Fibroblast of upper back skin (primary cell): ENCODE measurements at regions not wholly inside any gene's neighbourhood (a gene's known extent, or its start where the extent isn't known, plus 50 kb on each side); places are given as distances from the start of the nearest gene placed in this dataset.

Source experiments
- DNase-seq: peaks from one replicate; pipeline ENCODE4 v3.0.0-alpha.2; 2013

- no peak for DNase-seq
Measured at GRCh38 chr2:240300261-240300821, 135.1 kb upstream of the GPC1 start.

- DNase-seq = no peak
Measured at GRCh38 chr2:240300840-240301239, 134.6 kb upstream of the GPC1 start.

- DNase-seq = no peak
Measured at GRCh38 chr2:240301256-240301795, 134.1 kb upstream of the GPC1 start.

GRCh38 chr2:240302041-240302440, 133.4 kb upstream of the GPC1 start:
- DNase-seq = no peak

- DNase-seq = no peak
Measured at GRCh38 chr2:240302933-240303595, 132.4 kb upstream of the GPC1 start.

- no peak for DNase-seq
Measured at GRCh38 chr2:240303896-240304745, 131.3 kb upstream of the GPC1 start.

- no peak for DNase-seq
Measured at GRCh38 chr2:240304746-240305161, 130.7 kb upstream of the GPC1 start.

GRCh38 chr2:240305369-240305962, 130.0 kb upstream of the GPC1 start:
- no peak for DNase-seq

- no peak for DNase-seq
Measured at GRCh38 chr2:240306185-240306584, 129.3 kb upstream of the GPC1 start.

- no peak for DNase-seq
Measured at GRCh38 chr2:240308111-240308651, 127.3 kb upstream of the GPC1 start.

- no peak for DNase-seq
Measured at GRCh38 chr2:240309214-240309613, 126.2 kb upstream of the GPC1 start.

- DNase-seq = no peak
Measured at GRCh38 chr2:240310201-240310600, 125.3 kb upstream of the GPC1 start.

- no peak for DNase-seq
Measured at GRCh38 chr2:240310645-240311044, 124.8 kb upstream of the GPC1 start.

- DNase-seq = no peak
Measured at GRCh38 chr2:240311821-240312220, 123.6 kb upstream of the GPC1 start.

GRCh38 chr2:240319221-240319854, 116.1 kb upstream of the GPC1 start:
- DNase-seq = no peak

GRCh38 chr2:240319855-240320203, 115.6 kb upstream of the GPC1 start:
- DNase-seq = no peak

GRCh38 chr2:240320204-240320993, 115.1 kb upstream of the GPC1 start:
- DNase-seq = peak; percentile 41

GRCh38 chr2:240322231-240322955, 113.1 kb upstream of the GPC1 start:
- DNase-seq = no peak

GRCh38 chr2:240322991-240323390, 112.5 kb upstream of the GPC1 start:
- no peak for DNase-seq

- DNase-seq = no peak
Measured at GRCh38 chr2:240323601-240324291, 111.7 kb upstream of the GPC1 start.
